PC-3 (cell line): ENCODE measurements at regions not wholly inside any gene's neighbourhood (a gene's known extent, or its start where the extent isn't known, plus 50 kb on each side); places are given as distances from the start of the nearest gene placed in this dataset.

ENCODE experiments used
- ATAC-seq: fragments of 200-7000 bp; cut with Tn5 transposase; 2 replicates; pipeline ENCODE4 v1.9.1; 2020; ENCODE audit warnings: mild to moderate bottlenecking, moderate library complexity
- BruUV-seq: library from RNA; stranded (reverse); fragments of 400-500 nt; replicated peaks from 2 replicates; lab custom pipeline; 2021; lab: Mats Ljungman, UMichigan
- CTCF ChIA-PET: fragments of 300-600 bp; sonication (Branson Sonifier 250); formaldehyde crosslinking; loops from one replicate; lab custom pipeline; 2022; ENCODE audit warnings: antibody characterized with exemption; lab: Charles Lee
- POLR2A ChIA-PET: fragments of 300-600 bp; sonication (Branson Sonifier 250); formaldehyde crosslinking; loops from one replicate; lab custom pipeline; 2022; ENCODE audit warnings: antibody characterized with exemption; ENCODE audit not compliant: unreplicated experiment; lab: Charles Lee
- DNase-seq: peaks from one replicate; pipeline ENCODE4 v3.0.0-alpha.2; 2015
- H2AFZ ChIP-seq: fragments of 300-600 bp; sonication (generic); 2 replicates; pipeline ENCODE4 v1.6.0; 2016; ENCODE audit warnings: antibody characterized with exemption, low read length
- H3F3A ChIP-seq: fragments of 300-600 bp; sonication (generic); one replicate; pipeline ENCODE4 v1.6.0; 2017; ENCODE audit warnings: antibody characterized with exemption, low read length, control low read depth, mild to moderate bottlenecking; ENCODE audit not compliant: unreplicated experiment
- H3K27ac ChIP-seq: fragments of 300-600 bp; sonication (generic); 2 replicates; pipeline ENCODE4 v1.5.1; 2016; ENCODE audit warnings: mild to moderate bottlenecking, low read length
- H3K27me3 ChIP-seq: fragments of 300-600 bp; sonication (generic); 2 replicates; pipeline ENCODE4 v1.6.1; 2016; ENCODE audit warnings: low read length, mixed read lengths
- H3K36me3 ChIP-seq: fragments of 300-600 bp; sonication (generic); 2 replicates; pipeline ENCODE4 v1.6.1; 2016; ENCODE audit warnings: low read depth, mixed run types, low read length, mixed read lengths
- H3K4me1 ChIP-seq: fragments of 300-600 bp; sonication (generic); 2 replicates; pipeline ENCODE4 v1.5.1; 2016; ENCODE audit warnings: low read length; ENCODE audit not compliant: insufficient read depth
- H3K4me2 ChIP-seq: fragments of 300-600 bp; sonication (generic); 2 replicates; pipeline ENCODE4 v1.6.0; 2016; ENCODE audit warnings: low read length
- H3K4me3 ChIP-seq: fragments of 300-600 bp; sonication (generic); 2 replicates; pipeline ENCODE4 v1.5.1; 2016; ENCODE audit warnings: mild to moderate bottlenecking, low read length, mixed read lengths
- H3K79me2 ChIP-seq: fragments of 300-600 bp; sonication (generic); 2 replicates; pipeline ENCODE4 v1.6.1; 2017; ENCODE audit warnings: low read length, mixed read lengths
- H3K9ac ChIP-seq: fragments of 300-600 bp; sonication (generic); 2 replicates; pipeline ENCODE4 v1.6.0; 2016; ENCODE audit warnings: mild to moderate bottlenecking, low read length
- H3K9me2 ChIP-seq: fragments of 300-600 bp; sonication (generic); replicated peaks from 2 replicates; pipeline ENCODE4 v1.6.1; 2016; ENCODE audit warnings: mixed run types, low read length, mixed read lengths
- H3K9me3 ChIP-seq: fragments of 300-600 bp; sonication (generic); 2 replicates; pipeline ENCODE4 v1.6.1; 2016; ENCODE audit warnings: low read length, mixed read lengths
- H4K20me1 ChIP-seq: fragments of 300-600 bp; sonication (generic); 2 replicates; pipeline ENCODE4 v1.6.1; 2016; ENCODE audit warnings: low read length, mixed read lengths
- CTCF ChIP-seq: fragments of 300-600 bp; sonication (generic); conservative IDR thresholded peaks from 2 replicates; pipeline ENCODE4 v1.5.1; 2017; ENCODE audit warnings: antibody characterized with exemption, low read depth, mild to moderate bottlenecking, low read length
- EZH2 ChIP-seq: fragments of 300-600 bp; sonication (generic); IDR thresholded peaks from one replicate; pipeline ENCODE4 v1.6.1; 2017; ENCODE audit warnings: antibody characterized with exemption, mild to moderate bottlenecking, low read length; ENCODE audit not compliant: unreplicated experiment
- EZH2phosphoT487 ChIP-seq: fragments of 300-600 bp; sonication (generic); IDR thresholded peaks from 2 replicates; pipeline ENCODE4 v1.6.1; 2018; ENCODE audit warnings: mild to moderate bottlenecking, antibody characterized with exemption, low read length, borderline replicate concordance
- intact Hi-C: fragments of 100-400 bp; cut with micrococcal nuclease; formaldehyde crosslinking; loops from 2 replicates; pipeline ENCODE4 v1.9.0; 2023

- TF ChIP-seq EZH2phosphoT487: no peak
- no peak for TF ChIP-seq CTCF
- no peak for TF ChIP-seq EZH2
- H3K4me3 ChIP-seq: no peak overlapping the region
- H3K9me3 ChIP-seq: no peaks in the 10 kb centered on the region
- peak; percentile 84 for DNase-seq
- peaks cover 7% of the 10 kb centered on the region for H3K4me1 ChIP-seq
- H3K4me2 ChIP-seq: 0 out of 2 replicates have a peak overlapping the region, but pooled peaks have one; percentile 34
- peak; percentile 92 for ATAC-seq
- POLR2A ChIA-PET: interaction anchor here (0.5 kb wide), 1 partner anchor 346 kb away, joined by 3 read pairs; no protein-coding TSS in a partner anchor
- H3K27me3 ChIP-seq: no peaks in the 10 kb centered on the region
- no peaks in the 10 kb centered on the region for H3K79me2 ChIP-seq
- H3K27ac ChIP-seq: peak overlapping the region; percentile 35; the same call in 1 of the 2 replicates
- H3K9me2 ChIP-seq: no peaks in the 10 kb centered on the region
- no peaks in the 10 kb centered on the region for H4K20me1 ChIP-seq
- no peak overlapping the region for H3K9ac ChIP-seq
- H3F3A ChIP-seq: no peaks in the 10 kb centered on the region
- intact Hi-C loops: loop anchor here (1.0 kb wide), 1 partner anchor 361 kb away; no protein-coding TSS in a partner anchor
- H3K36me3 ChIP-seq: no peaks in the 10 kb centered on the region
- CTCF ChIA-PET: no interaction called here
- BruUV-seq: no TSS peak
- no peak overlapping the region for H2AFZ ChIP-seq
These were observed 593.7 kb upstream of the LUZP2 start for GRCh38 chr11:23903044-23903704.

- H3F3A ChIP-seq: no peaks in the 10 kb centered on the region
- H3K27me3 ChIP-seq: no peaks in the 10 kb centered on the region
- H3K4me1 ChIP-seq: no peaks in the 10 kb centered on the region
- ATAC-seq (no peak), DNase-seq (no peak)
- CTCF ChIA-PET: no interaction called here
- H3K36me3 ChIP-seq: no peaks in the 10 kb centered on the region
- H3K9ac ChIP-seq: no peak overlapping the region
- intact Hi-C loops: no loop called here
- H3K9me2 ChIP-seq: no peaks in the 10 kb centered on the region
- no peaks in the 10 kb centered on the region for H3K9me3 ChIP-seq
- no peak overlapping the region for H3K4me3 ChIP-seq
- H4K20me1 ChIP-seq: no peaks in the 10 kb centered on the region
- no peak overlapping the region for H3K27ac ChIP-seq
- no peaks in the 10 kb centered on the region for H3K79me2 ChIP-seq
- no peak overlapping the region for H2AFZ ChIP-seq
- BruUV-seq: no TSS peak
- no peak for TF ChIP-seq EZH2
- TF ChIP-seq EZH2phosphoT487: no peak
- no peak for TF ChIP-seq CTCF
- no peak overlapping the region for H3K4me2 ChIP-seq
- POLR2A ChIA-PET: no interaction called here
These were observed 577.4 kb upstream of the LUZP2 start for GRCh38 chr11:23919455-23919854.

- BruUV-seq: no TSS peak
- no peaks in the 10 kb centered on the region for H3K27me3 ChIP-seq
- CTCF ChIA-PET: no interaction called here
- no peak overlapping the region for H3K9ac ChIP-seq
- no peak overlapping the region for H2AFZ ChIP-seq
- intact Hi-C loops: no loop called here
- no peaks in the 10 kb centered on the region for H3K9me3 ChIP-seq
- no peaks in the 10 kb centered on the region for H3K4me1 ChIP-seq
- no peak overlapping the region for H3K4me3 ChIP-seq
- TF ChIP-seq CTCF (no peak), EZH2phosphoT487 (no peak)
- H4K20me1 ChIP-seq: no peaks in the 10 kb centered on the region
- no peak overlapping the region for H3K27ac ChIP-seq
- no peaks in the 10 kb centered on the region for H3K36me3 ChIP-seq
- POLR2A ChIA-PET: no interaction called here
- no peaks in the 10 kb centered on the region for H3K9me2 ChIP-seq
- H3K4me2 ChIP-seq: no peak overlapping the region
- H3F3A ChIP-seq: no peaks in the 10 kb centered on the region
- no peaks in the 10 kb centered on the region for H3K79me2 ChIP-seq
- no peak for ATAC-seq
- no peak for DNase-seq
These were observed 573.5 kb upstream of the LUZP2 start for GRCh38 chr11:23923357-23923756.
